Caco-2 (cell line): ENCODE measurements at regions not wholly inside any gene's neighbourhood (a gene's known extent, or its start where the extent isn't known, plus 50 kb on each side); places are given as distances from the start of the nearest gene placed in this dataset.

Experiments
- BruUV-seq: library from RNA; stranded (reverse); fragments of 400-500 nt; replicated peaks from 2 replicates; lab custom pipeline; 2021; lab: Mats Ljungman, UMichigan
- CTCF ChIA-PET: fragments of 300-600 bp; sonication (Branson Sonifier 250); formaldehyde crosslinking; loops from one replicate; lab custom pipeline; 2022; ENCODE audit warnings: antibody characterized with exemption; lab: Charles Lee
- POLR2A ChIA-PET: fragments of 300-600 bp; sonication (Branson Sonifier 250); formaldehyde crosslinking; loops from one replicate; lab custom pipeline; 2022; ENCODE audit warnings: antibody characterized with exemption; lab: Charles Lee
- DNase-seq, 2 experiments: peaks; one replicate each; pipeline versions ENCODE4 v3.0.0 to v3.0.0-alpha.2; 2020 to 2022
- H3K27me3 ChIP-seq: replicated peaks from 2 replicates; pipeline ENCODE4 v1.6.0; 2011; ENCODE audit warnings: low read length; ENCODE audit not compliant: control insufficient read depth, insufficient read depth
- H3K36me3 ChIP-seq: 2 replicates; pipeline ENCODE4 v1.5.1; 2011; ENCODE audit warnings: low read length; ENCODE audit not compliant: control insufficient read depth, insufficient read depth
- H3K4me1 ChIP-seq: fragments of 250-450 bp; sonication (Bioruptor Pico); 2 replicates; pipeline ENCODE4 v1.5.1; 2020; ENCODE audit warnings: mild to moderate bottlenecking
- H3K4me3 ChIP-seq: 2 replicates; pipeline ENCODE4 v1.5.1; 2011; ENCODE audit warnings: low read depth, mild to moderate bottlenecking, control low read depth, low read length
- H3K9me3 ChIP-seq: fragments of 250-450 bp; sonication (Bioruptor Pico); 2 replicates; pipeline ENCODE4 v1.5.1; 2020; ENCODE audit warnings: mild to moderate bottlenecking, moderate library complexity
- H3K27ac Mint-ChIP-seq: one replicate; pipeline ENCODE4 v1.8.0; 2022; ENCODE audit warnings: mixed read lengths; ENCODE audit not compliant: unreplicated experiment
- H3K27me3 Mint-ChIP-seq: one replicate; pipeline ENCODE4 v1.8.0; 2022; ENCODE audit warnings: mixed read lengths; ENCODE audit not compliant: insufficient read depth, unreplicated experiment
- H3K36me3 Mint-ChIP-seq: one replicate; pipeline ENCODE4 v1.8.0; 2022; ENCODE audit warnings: mild to moderate bottlenecking, mixed read lengths; ENCODE audit not compliant: insufficient read depth, unreplicated experiment
- H3K4me1 Mint-ChIP-seq: one replicate; pipeline ENCODE4 v1.8.0; 2022; ENCODE audit warnings: low read depth, mixed read lengths; ENCODE audit not compliant: unreplicated experiment
- H3K4me3 Mint-ChIP-seq: one replicate; pipeline ENCODE4 v1.8.0; 2022; ENCODE audit warnings: mild to moderate bottlenecking, moderate library complexity, mixed read lengths; ENCODE audit not compliant: unreplicated experiment
- H3K9me3 Mint-ChIP-seq: one replicate; pipeline ENCODE4 v1.8.0; 2022; ENCODE audit warnings: mixed read lengths; ENCODE audit not compliant: unreplicated experiment
- intact Hi-C: fragments of 100-400 bp; cut with micrococcal nuclease; formaldehyde crosslinking; loops from one replicate; pipeline ENCODE4 v1.10.0; 2022; ENCODE audit not compliant: unreplicated experiment
- TF ChIP-seq, protein P1 (sequence below), 2 experiments: fragments of 200-600 bp in 1 of 2; IDR thresholded peaks; 1 replicate in 1 of 2; 2 replicates in 1 of 2; pipeline versions ENCODE4 v1.5.1 to v1.8.0; 2011 to 2022; ENCODE audit warnings: antibody characterized with exemption in 1 of 2, control low read depth in 1 of 2, inconsistent platforms in 1 of 2, low read depth in 1 of 2, low read length in 1 of 2, mild to moderate bottlenecking in 1 of 2, moderate library complexity in 1 of 2; ENCODE audit not compliant: insufficient read depth in 1 of 2, severe bottlenecking in 1 of 2, unreplicated experiment in 1 of 2

DNA sequence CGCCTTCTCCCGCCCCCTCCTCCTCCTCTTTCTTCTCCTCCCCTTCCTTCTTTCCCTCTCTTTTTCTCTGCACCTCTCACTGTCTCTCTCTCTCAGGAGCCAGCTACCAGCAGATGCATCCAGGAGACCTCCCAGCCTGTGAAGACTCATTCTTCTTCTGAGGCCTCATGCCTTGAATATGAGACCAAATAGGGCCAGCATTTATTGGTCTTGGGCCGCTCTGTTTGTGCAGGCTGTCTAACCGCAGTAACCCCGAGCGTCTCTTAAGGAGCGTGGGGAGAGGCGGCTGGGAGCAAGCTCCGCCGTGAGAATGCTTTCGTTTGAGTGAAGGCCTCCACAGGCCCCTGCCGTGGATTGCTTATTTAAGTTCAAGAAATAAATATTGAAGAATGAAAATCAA is 167.0 kb downstream of the NUFIP1 start:
- Mint-ChIP-seq H3K4me1 (peaks cover 24% of the 10 kb centered on the region), H3K4me3 (no peak overlapping the region), H3K27me3 (no peaks in the 10 kb centered on the region), H3K27ac (no peak overlapping the region), H3K36me3 (no peaks in the 10 kb centered on the region), H3K9me3 (no peaks in the 10 kb centered on the region)
- Histone ChIP-seq H3K4me1 (peaks cover 23% of the 10 kb centered on the region), H3K36me3 (no peaks in the 10 kb centered on the region), H3K4me3 (no peak overlapping the region), H3K27me3 (no peaks in the 10 kb centered on the region), H3K9me3 (no peaks in the 10 kb centered on the region)
- no TSS peak for BruUV-seq
- intact Hi-C loops = no loop called here
- ChIA-PET CTCF (no interaction called here), POLR2A (no interaction called here)
- TF ChIP-seq, protein P1, sequence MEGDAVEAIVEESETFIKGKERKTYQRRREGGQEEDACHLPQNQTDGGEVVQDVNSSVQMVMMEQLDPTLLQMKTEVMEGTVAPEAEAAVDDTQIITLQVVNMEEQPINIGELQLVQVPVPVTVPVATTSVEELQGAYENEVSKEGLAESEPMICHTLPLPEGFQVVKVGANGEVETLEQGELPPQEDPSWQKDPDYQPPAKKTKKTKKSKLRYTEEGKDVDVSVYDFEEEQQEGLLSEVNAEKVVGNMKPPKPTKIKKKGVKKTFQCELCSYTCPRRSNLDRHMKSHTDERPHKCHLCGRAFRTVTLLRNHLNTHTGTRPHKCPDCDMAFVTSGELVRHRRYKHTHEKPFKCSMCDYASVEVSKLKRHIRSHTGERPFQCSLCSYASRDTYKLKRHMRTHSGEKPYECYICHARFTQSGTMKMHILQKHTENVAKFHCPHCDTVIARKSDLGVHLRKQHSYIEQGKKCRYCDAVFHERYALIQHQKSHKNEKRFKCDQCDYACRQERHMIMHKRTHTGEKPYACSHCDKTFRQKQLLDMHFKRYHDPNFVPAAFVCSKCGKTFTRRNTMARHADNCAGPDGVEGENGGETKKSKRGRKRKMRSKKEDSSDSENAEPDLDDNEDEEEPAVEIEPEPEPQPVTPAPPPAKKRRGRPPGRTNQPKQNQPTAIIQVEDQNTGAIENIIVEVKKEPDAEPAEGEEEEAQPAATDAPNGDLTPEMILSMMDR (IDR thresholded peaks at IDR 0.05; ENCODE audit: insufficient read depth in 1 of 2, low read depth in 1 of 2, low read length in 1 of 2, severe bottlenecking in 1 of 2, unreplicated experiment in 1 of 2) = no peak
- no peak for DNase-seq

DNA sequence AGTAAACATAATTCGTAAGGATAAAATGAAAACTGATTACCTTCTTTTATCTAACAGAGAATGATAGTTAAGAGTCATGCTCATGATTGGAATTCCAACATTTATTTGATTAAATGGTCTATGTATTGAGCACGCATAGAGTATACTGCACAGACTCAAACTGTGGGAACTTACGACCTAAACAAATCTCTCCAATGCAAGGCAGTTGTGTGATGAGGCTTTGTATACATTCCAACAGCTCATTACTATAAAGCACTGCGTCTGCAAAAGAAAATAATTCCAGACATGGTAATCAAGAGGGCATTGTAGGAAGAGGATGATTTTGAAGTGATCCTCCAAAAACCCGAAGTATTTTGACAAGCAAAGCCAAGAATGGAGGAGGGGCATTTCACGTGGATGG is 169.5 kb downstream of the NUFIP1 start:
- TF ChIP-seq, protein P1 (IDR thresholded peaks at IDR 0.05; ENCODE audit: insufficient read depth in 1 of 2, low read depth in 1 of 2, low read length in 1 of 2, severe bottlenecking in 1 of 2, unreplicated experiment in 1 of 2) = no peak
- BruUV-seq = no TSS peak
- H3K4me3 ChIP-seq = no peak overlapping the region
- CTCF ChIA-PET = interaction anchor here (0.6 kb wide), 1 partner anchor 46 kb away, joined by 4 read pairs; no protein-coding TSS in a partner anchor
- peaks cover 48% of the 10 kb centered on the region for H3K4me1 ChIP-seq
- peaks cover 9% of the 10 kb centered on the region for H3K36me3 Mint-ChIP-seq
- intact Hi-C loops = loop anchor here (1.0 to 10.0 kb wide), 5 partner anchors 35 to 915 kb away; no protein-coding TSS in a partner anchor
- POLR2A ChIA-PET = no interaction called here
- no peaks in the 10 kb centered on the region for H3K27me3 ChIP-seq
- no peaks in the 10 kb centered on the region for H3K27me3 Mint-ChIP-seq
- H3K9me3 Mint-ChIP-seq = no peaks in the 10 kb centered on the region
- peaks cover 38% of the 10 kb centered on the region for H3K4me1 Mint-ChIP-seq
- no peaks in the 10 kb centered on the region for H3K36me3 ChIP-seq
- no peak overlapping the region for H3K27ac Mint-ChIP-seq
- no peaks in the 10 kb centered on the region for H3K9me3 ChIP-seq
- DNase-seq = no peak
- H3K4me3 Mint-ChIP-seq = no peak overlapping the region

DNA sequence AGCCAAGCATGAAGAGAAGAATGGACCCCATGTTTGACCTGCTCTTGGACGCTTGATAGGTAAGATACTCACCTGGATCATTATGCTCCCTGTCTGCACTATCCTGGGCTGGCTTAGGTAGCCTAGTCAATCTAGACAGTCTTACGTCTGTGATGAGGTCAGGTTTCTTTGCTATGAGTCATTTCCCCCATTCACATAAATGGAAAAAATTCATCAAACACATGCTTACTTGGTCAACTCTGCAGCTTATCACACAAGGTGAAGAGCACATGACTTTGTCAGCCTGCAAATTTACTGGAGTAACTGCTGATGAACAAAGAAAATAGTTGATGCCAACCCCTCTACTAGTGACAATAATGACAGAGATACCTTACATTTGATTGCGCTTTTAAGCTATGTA is 170.0 kb downstream of the NUFIP1 start:
- Mint-ChIP-seq H3K4me1 (peaks cover 44% of the 10 kb centered on the region), H3K36me3 (peaks cover 9% of the 10 kb centered on the region), H3K27ac (no peak overlapping the region), H3K27me3 (no peaks in the 10 kb centered on the region), H3K4me3 (no peak overlapping the region), H3K9me3 (no peaks in the 10 kb centered on the region)
- H3K27me3 ChIP-seq = no peaks in the 10 kb centered on the region
- ChIA-PET CTCF (interaction anchor here (0.6 kb wide), 1 partner anchor 47 kb away, joined by 4 read pairs; no protein-coding TSS in a partner anchor), POLR2A (no interaction called here)
- no TSS peak for BruUV-seq
- no peaks in the 10 kb centered on the region for H3K9me3 ChIP-seq
- no peak overlapping the region for H3K4me3 ChIP-seq
- no peaks in the 10 kb centered on the region for H3K36me3 ChIP-seq
- TF ChIP-seq, protein P1 (IDR thresholded peaks at IDR 0.05; ENCODE audit: insufficient read depth in 1 of 2, low read depth in 1 of 2, low read length in 1 of 2, severe bottlenecking in 1 of 2, unreplicated experiment in 1 of 2) = no peak
- intact Hi-C loops = loop anchor here (1.0 to 10.0 kb wide), 5 partner anchors 35 to 914 kb away; no protein-coding TSS in a partner anchor
- H3K4me1 ChIP-seq = peaks cover 53% of the 10 kb centered on the region
- DNase-seq = peak in 1 of 2 experiments; percentile 49
